ENCODE measurements at regions not wholly inside any gene's neighbourhood (a gene's known extent, or its start where the extent isn't known, plus 50 kb on each side); places are given as distances from the start of the nearest gene placed in this dataset.
A peak's percentile ranks its signal among the peaks of the same experiment; 100 is the strongest.

DNA sequence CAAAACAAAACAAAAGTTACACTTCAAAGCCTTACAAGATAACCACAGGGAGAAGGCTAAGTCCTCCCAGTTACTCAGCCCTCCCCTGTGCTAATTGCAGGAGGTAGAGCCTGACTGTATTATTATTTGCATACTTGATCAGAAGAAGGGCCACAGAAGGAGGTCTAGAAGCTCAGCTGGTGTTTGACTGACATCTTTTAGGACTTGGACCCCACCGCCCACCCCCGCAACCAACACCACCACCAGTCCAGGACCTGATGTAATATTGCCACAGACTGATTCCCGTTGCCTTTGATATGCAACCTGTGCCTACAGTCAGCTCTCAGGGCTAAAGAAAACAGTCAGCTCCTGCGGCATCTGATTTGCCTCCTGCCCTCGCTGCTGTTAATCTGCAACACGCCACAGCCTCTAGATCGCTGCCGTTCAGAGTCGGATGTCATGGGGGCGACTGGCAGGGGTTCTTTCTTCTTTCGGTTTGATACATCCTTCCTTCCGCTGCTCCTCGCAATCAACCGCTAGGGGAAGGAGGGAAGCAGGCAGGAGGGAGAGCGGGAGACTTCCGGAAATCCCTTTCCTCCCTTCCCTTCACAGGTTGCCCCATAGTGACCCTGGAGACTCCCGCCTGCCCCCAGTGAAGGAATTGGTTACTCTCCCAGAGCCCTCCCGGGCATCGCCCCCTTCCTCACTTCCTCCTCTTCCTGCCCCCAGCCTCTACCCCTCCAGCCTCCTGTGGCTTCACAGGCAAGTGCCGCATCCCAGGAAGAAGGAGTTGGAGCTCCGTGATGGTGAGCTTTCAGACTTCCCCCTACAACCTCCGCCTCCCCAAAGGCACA is 90.5 kb upstream of the SOX9 start:
- peak; percentile 35 for DNase-seq (ENCODE audit: low spot score)

DNA sequence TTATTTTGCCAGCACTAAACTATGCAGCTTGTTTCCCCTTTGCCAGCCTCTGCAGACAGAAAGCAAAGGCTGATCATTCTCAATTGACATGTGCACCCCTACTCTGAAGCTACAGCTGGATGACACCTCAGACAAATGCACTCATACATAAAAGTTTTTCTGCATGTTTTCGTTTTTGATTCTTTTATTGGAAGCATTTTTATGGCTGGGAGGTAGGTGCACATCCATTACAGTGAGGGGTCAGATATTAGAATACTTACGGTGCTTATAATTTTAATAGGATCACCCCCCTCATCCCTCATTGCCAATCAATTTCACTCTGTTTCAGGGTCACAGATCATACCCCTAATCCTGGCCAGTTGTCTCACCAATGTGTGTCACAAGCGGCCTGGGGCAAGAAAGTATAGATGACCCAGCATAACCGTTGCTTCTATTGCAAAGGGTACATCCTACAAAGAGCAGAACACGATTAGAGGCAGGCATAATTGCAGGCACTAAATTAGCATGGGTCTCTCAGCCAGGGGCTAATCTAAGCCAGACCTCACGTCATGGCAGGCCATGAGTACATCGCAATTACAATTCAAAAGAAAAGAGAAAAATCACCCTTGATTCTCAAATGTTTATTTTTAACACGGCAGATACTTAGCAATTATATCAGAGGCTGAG is 89.5 kb upstream of the SOX9 start:
- no peak for DNase-seq (ENCODE audit: low spot score)

DNA sequence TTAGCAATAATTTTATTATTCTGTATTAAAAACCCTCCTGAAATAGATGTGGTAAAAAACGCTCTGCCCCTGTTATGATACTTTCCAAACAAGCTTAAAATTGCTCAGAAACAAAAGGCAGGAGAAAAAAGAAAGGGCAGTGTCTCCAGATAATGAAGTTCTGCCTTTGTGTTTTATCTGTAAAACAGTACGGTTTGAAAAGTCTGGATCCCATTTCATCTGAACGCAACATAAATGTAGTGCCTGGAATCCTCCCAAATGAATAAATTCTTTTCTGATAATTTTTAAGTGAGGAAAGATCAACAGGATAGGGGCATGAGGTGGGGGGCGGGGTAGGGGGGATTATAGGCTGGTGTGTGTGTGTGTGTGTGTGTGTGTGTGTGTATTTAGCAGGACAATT is 87.5 kb upstream of the SOX9 start:
- DNase-seq (ENCODE audit: low spot score), result no peak

DNA sequence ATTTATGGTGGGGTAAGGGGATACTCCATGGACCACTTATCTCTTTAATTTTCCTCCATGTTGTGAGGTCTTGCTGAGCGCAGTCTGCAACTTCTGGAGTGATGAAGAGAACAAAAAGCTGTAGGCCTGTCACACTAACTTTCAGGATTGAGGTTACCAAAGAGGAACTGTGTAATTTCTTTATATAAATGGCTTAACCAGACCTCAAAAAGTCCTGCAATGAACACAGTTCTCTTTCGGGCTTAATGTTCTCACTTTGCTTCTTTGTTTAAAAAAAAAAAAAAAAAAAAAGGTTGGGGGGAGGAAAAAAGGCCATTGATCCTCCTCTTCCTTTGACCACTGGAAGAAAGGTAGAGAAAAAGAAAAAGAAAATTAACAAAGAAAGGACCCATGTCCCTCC is 86.8 kb upstream of the SOX9 start:
- DNase-seq (ENCODE audit: low spot score), result peak; percentile 16

DNA sequence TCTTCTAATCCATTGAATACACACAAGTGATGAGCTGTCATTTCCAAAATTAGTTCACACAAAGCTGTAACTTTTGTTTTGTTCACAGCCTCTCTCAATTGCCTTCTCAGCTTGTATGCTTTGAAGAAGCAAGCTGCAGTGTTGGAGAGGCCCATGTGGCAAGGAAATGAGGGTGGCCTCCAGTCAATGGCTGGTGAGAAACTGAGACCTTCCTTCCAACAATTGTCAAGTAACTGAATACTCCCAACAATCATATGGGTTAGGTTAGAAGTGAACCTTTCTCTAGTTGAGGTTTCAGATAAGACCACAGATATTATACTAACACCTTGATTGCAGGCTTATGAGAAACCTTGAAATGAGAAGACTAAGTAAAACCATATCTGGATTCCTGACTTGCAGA is 82.4 kb upstream of the SOX9 start:
- no peak for DNase-seq (ENCODE audit: low spot score)

DNA sequence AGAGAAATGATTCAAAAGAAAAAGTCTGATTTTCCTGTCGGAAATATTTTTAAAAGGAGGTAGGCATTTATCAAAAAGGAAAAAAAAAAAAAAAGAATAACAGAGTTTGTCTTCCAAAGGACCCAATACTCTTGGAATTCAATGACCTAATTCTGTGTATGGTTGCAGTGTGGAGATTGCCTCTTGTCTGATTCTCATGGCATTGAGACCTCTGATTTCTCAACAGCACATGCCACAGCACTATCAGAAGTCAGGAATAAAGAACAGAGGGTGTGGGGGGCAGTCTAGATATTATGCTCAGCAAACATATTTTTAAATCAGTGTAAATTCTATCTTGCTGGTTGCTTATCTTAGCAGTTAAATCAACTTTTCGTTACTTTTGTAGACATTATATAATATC is 81.3 kb upstream of the SOX9 start:
- no peak for DNase-seq (ENCODE audit: low spot score)

DNA sequence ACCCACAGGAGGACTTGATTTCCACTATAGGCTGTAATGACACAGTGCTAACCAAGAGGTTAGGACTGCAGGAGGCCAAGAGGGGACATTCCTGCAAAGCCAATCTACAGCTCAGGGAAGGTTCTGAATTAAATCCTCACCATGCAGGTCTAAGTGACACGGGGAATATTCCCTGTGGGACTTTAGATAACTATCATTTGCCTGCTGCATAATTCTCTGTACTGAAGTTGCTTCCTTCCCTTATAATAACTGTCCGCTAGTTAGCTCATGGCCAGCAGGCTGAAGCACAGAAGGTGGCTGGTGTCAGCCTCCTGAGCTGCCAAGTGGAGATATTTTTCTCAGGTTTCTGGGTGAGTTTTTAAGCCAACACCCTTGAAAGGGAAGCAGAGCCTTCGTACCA is 74.6 kb upstream of the SOX9 start:
- DNase-seq (ENCODE audit: low spot score), result no peak

DNA sequence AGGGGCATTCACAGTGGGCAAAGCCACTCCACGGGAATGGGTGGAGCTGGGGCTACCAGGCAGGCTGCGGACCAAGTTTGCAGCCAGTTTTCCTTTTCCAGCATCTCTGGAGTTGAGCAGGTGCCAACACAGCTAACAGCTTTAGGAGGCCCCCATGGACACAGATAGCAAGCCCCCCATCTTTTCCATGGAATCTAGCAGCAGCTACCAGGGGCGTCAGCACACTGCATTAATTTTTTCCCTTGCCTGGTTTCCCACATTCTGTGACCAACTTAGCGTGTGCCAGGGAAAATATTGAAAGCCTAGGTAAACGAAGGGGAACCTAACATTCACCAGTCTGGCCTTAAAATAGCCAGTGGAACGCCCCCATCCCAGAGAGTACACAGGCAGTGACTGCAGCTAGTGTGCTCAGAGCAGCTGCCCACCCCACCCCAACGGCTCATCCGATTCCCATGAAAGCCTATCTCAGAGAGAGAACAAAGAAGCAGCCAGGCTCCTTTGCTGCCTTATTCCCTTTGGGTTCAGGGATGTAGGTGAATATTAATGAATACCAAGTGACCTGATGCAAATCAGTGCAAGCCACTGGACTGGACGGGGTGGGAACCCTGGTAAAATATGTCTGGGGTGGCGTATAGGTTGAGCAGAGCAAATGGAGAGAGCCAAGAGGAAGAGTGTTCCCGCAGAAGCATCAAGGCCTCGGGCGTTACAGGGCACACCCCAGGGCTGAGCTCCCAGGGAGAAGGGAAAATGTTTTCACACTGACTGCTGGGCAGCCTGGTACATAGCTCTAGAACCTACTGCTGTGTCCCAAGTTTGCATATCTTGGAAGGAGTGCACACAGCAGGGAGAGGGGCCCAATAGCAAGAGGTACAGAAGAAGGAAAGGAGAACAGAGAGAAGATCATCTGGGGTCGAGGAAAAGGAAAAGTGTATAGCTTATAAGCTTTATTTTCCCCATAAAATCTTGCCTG is 73.9 kb upstream of the SOX9 start:
- DNase-seq (ENCODE audit: low spot score), result no peak

DNA sequence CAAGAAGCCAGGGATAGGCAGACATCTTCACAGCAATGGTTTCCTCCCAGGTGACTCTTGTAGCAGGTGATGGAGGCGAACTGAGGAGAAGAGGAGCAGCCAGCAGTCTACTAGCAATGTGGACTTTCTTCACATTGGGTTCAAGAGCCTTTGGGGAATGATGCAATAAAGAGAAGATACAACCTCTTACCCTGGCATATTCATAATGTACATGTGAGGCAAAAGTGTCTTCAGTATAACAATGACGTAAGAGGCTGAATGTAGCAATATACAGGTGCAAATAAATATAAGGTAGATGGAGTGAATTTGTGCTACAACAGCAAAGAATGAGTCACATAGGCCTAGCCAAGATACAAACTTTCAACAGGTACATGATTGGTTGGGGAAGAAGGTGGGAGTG is 70.9 kb upstream of the SOX9 start:
- DNase-seq (ENCODE audit: low spot score), result no peak

DNA sequence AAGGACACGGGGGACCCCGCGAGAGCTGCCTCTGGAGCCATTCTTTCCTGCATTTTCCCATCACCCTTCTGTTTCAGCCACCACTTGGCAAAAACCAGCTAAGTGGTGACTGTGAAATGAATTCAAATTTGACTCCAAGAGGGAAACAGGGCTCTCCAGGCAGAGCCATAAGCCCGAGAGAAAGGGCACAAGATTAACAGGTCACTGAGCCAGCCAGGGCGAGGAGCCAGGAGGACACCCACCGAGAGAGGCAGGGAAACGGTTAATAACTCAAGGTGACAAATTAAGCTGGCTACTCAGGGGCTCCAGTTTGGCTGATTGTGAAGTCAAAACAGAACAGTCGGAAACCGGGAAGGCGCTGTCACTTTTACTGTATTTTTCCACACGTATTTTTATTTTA is 67.8 kb upstream of the SOX9 start:
- no peak for DNase-seq (ENCODE audit: low spot score)

DNA sequence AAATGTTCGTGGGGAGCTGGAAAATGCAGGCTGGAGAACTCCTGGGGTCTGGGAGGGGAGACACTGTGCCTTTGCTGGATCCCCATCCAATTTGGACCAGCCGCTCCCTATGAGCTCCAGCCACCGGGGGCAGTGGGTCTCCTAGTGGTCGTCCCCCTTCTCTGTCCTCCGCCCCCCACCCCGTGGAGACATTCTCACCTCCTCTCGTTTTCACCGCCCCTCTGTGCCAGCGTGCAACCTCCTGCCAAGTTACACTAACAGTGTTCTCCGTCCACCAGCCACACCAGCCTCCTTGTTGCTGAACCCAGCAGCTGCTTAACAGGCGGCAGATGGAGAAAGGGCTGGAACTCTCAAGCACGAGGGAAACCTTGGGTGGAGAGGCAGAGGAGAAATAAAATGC is 67.4 kb upstream of the SOX9 start:
- DNase-seq (ENCODE audit: low spot score), result no peak

DNA sequence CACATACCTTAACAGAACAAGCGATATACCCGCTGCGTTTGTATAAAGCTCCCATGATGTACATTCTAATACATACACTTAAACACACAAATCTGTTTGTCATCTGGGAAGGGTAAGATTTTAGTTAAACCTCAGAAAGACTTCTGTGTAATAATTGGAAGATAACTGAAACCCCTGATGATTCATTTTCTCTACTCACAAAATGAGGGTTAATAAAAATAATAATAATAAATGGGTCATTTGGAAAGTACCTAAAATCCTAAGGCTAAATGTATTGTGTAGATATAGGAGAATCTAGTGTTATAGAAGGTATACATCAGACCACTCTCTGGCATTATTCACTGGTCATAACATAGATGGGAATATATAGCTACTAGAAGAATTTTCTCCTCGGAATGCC is 64.7 kb upstream of the SOX9 start:
- DNase-seq (ENCODE audit: low spot score), result no peak

DNA sequence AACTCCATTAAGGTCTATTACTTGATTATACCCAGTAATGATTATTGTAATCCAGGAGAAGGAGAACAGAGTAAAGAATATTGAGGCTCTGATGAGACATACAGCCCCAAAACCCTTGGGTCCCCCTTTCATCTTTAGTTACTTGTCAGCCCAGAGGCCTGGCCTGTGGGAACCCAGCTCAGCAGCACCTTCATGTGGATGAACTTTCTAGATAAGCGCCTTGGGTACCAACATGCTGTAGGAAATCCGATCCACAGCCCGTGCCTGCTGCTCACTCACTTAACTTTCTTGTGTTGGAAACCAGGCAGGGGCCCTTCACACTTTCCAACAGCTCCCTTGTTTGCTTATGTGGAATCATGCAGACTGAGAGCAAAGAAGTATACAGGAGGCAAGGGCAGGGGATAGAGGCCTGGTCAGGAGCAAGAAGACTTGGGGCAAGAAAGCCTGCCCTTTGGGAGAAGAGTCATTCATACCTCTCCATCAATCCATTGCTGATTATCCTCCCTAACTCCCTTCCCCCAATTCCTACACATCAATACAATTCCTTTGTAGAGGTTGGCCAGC is 64.0 kb upstream of the SOX9 start:
- no peak for DNase-seq (ENCODE audit: low spot score)

DNA sequence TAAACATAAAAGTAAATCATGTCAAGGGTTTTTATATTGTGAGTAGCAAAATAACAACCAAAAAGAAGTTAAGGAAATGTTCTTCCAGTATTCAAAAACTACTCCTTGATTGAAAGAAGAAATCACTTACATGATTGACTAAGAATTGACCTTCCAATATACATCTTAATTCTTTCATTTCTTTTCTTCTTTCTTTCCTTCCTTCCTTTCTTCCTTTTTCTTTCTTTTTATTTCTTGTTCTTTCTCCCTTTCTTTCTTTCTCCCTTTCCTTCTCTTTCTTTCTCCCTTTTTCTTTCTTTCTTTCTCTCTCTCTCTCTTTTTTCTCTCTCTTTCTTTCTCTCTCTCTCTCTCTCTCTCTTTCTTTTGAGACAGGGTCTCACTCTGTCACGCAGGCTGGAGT is 60.7 kb upstream of the SOX9 start:
- no peak for DNase-seq (ENCODE audit: low spot score)

DNA sequence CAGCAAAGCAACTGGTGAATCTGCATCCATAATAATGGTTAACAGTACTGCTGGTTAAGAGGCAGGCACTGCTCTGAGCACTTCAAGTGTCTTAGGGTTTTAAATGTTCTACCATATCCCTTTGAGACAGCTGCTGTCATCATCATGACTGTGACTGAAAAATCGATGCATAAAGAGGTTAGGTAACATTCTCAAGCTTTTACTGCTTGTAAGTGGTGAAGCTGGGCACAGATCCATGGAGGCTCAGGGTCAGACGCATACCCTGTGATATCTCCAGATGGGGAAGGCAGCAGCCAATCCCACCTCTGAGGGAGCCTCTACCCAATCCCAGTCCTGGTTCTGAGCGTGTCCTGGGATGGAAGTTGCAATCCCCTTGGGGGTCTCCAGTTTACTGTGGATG is 57.6 kb upstream of the SOX9 start:
- no peak for DNase-seq (ENCODE audit: low spot score)

DNA sequence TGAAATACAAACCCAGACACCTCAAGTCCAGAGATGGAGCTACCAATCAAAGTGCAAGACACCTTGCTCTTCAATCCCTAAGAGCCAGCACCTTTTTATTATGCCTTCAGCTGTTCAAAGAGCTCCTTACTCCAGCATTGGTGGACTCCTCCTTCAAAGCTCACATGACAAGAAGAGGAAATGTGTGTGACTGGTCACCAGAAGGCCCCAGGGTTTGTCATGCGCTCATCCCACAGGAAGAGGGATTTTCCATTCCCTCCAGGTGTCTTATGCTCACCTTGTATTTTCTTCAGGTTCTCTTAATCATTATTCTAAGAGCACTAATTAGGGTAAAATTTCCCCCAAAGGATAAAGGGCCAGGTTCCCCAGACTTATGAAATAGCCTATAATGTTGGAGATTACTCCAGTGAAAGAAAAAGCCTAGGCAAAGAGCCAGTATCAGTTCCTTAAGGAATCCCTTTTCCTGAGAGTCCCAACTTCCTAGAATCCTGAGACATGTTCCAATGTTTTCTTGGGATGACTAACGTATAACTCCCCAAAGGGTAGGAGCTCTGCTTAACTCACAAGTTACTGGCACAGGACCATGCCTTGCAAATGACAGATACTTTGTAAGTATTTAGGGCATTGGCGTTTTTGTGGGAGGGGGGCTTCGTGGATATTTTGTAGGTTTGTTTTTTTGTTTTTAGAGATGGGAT is 56.9 kb upstream of the SOX9 start:
- DNase-seq (ENCODE audit: low spot score), result no peak

DNA sequence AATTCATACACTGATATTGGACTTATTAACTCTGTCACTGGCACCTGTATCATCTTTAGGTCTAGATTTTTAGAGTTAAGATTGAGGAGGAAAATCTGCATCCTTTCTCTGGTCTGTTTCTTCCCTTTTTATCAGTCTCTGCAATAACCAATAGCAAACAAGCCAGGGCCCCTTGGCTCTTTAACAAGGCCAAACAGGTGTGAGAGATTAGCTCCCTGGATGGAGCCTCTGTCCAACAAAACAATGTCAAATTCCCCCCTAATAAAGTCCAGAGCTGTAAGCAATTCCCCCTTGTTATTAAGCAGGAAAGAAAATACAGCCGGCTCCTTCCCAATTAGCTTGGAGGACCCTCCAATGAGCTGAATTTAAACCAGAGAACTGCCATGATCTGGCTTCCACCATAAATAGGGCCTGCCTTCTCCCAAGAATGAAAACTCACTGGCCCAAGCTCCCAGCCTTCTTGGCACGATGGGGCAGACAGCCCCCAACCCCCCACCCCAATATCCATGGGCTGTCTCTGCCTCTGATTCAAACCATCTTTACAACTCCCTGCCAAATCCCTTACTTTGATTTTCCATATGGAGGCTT is 56.1 kb upstream of the SOX9 start:
- DNase-seq (ENCODE audit: low spot score), result no peak

DNA sequence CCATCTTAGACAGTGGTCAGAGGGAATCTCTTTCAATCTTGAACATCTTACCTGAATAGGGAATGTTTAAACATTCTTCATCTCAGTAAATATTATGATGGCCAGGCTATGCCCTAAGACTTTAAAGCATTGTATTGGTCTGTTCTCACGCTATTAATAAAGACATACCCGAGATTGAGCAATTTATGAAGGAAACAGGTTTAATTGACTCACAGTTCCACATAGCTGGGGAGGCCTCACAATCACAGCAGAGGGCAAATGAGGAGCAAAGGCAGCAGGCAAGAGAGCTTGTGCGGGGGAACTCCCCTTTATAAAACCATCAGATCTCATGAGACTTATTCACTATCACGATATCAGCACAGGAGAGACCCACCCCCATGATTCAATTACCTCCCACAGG is 55.3 kb upstream of the SOX9 start:
- DNase-seq (ENCODE audit: low spot score), result no peak

DNA sequence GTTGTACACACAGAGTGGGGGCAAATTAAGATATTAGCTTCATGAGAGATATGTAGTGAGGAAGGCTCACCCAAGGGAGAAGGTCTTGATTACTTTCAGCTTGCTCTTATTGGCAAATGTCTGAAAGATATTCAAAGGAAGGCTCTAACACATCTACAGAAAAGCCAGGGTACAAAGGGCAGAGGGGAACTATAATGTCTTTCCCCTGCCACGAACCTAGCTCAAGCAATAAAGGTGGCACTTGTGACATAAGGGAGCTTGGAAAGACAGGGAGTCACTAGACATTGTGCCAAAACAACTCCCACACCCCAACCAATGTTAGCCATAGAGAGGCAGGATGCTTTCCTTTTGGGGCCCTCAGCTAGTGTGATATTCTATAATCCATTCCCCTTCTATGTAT is 52.2 kb upstream of the SOX9 start:
- no peak for DNase-seq (ENCODE audit: low spot score)

DNA sequence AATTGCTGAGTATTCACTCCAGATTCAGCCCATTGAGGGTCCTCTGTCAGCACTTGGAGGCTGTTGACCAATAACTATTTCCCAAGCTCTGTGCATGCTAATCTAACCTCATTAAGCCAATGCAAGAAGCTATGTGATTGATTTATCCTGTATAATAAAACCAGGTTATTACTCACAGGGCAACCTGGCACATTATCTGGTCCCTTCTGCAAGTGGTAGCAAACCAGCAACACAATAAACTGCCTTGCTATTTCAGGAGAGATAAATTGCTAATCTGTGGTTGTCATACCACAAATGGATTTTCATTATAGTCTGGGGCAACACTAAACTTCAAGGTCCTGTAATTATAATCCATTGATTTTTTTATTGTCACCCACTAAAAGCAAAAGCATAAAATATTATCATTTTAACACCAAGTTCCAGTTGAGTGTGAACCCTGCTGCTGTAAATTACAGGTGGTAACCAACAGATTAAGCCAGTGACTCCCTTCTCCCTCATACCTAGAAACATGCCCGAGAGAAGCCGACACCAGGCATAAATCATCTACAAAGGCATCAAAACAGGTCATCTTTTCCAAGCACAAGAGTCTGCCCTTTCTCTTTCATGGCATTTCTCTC is 51.1 kb upstream of the SOX9 start:
- DNase-seq (ENCODE audit: low spot score), result no peak
